IPS DF 4.7 (cell line): ENCODE measurements at regions not wholly inside any gene's neighbourhood (a gene's known extent, or its start where the extent isn't known, plus 50 kb on each side); places are given as distances from the start of the nearest gene placed in this dataset.
"Not testable (repeated sequence)": the region's sequence is repeated elsewhere in the genome, so short reads cannot be mapped to it uniquely, and the experiment has no call there.

Source experiments
- DNase-seq: peaks from one replicate; pipeline ENCODE4 v3.0.0-alpha.2; 2013; ENCODE audit warnings: low spot score; ENCODE audit errors: extremely low read depth

DNA sequence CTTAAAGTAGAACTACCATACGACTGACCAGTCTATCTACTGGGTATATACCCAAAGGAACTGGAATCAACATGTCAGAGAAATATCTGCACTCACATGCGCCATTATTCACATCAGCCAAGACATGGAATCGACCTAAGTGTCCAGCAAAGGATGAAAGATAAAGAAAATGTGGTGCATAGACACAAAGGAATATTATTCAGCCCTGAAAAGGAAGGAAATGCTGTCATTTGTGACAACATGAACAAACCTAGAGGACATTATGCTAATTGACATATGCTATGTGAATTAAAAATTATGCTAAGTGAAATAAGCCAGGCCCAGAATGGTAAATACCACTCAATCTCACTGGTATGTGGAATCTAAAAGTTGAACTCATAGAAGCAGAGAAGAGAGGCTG, 123.7 kb downstream of the KLF6 start:
- DNase-seq, result no peak

DNA sequence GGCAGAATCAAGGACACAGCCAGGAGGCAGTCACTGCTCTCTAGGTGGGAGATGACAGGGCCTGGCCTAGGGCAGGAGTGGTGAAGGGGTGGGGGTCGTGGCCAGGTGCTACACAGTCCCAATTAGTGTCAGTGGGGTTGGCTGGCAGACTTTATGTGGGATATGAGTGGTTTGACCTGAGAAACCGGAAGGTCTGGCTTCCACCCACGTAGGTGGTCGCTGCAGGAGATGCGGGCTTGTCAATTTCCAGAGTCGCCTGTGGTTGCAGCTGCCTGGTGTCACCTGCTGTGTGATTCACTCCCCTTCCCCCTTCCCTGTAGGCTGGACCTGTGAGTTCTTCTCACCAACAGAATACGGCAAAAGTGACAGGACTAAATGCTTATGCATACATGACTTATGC, 124.3 kb downstream of the KLF6 start:
- DNase-seq, result no peak

DNA sequence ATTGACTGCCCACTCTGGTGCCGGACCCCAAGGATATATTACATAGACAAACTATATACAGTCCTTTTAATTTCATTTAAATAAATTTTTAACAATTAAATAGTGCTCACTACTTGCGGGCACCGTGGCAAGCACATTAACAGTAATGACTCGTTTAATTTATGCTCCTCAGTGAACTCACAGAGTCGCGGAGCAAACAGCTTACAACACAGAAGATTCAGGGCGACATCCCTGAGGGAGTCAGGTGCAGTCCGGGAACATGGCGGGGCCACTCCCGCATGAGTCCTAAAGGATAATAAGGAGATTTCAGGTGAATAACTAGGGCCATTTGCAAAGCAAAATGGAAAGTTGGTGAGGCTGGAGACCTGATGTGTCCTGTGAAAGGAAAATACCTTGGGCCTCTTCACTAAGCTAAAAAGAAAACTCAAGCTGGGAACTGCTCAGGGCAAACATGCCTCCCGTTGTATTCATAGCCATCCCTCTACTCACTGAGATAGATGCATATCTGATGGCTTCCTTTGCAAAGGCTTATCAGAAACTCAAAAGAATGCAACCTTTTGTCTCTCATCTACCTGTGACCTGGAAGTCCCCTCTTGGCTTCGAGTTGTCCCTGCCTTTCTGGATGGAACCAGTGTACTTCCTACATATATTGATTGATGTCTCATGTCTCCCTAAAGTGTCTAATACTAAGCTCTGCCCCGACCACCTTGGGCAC, 125.6 kb downstream of the KLF6 start:
- DNase-seq, result no peak

DNA sequence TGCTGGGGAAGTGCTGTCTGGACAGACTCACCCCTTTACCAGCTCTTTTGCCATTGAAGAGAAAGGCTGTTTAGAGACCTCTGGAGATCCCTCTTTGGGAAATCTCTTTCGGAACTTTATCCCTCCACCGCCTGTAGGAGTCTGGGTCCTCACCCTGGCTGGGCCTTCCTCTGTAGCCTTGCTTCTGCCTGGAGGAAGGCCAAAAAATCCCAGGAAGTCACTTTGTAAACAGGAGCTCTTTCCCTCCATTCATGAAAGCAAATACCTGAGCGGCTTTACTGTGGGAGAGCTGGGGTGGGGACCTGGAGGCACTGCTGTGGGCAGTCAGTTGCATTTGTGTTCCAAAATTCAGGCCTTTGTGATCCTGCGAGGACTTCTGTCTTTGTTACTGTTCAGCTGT, 126.2 kb downstream of the KLF6 start:
- no peak for DNase-seq

DNA sequence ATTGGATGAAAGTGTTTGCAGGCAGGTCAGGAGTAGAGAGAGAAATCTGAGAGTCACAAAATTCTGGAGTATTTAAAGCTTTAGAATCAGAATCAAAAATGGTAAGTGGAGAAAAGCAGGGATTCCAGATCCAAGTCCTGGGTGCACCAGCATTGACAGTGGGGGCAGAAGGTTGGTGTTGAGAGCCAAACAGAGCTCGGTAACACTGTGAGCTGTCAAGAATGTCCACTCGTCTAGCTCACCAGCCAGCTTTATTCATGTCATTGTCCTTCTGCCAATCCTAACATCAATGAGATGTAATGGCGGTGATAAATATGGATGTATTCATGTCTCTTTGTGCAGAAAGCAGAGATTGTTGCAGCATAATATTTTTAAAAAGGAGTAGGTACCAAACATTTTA, 128.8 kb downstream of the KLF6 start:
- DNase-seq, result no peak

DNA sequence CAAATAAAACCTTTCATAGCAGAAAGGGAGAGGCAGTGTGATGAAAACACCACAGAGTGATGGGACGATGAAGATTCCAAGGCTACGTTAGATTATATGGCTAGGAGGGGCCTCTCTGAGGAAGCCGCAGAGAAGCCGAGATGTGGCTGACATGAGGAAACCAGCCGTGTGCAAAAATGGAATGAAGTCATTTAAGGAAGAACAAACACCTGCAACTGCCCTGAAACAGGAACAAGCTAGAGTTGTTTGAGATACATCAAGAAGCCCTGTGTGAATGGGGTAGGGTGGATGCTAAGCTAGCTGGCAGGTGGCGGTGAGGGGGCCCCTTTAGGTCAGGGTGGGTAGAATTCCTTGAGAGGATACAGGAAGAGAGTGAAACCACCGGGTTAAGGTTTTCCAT, 129.5 kb downstream of the KLF6 start:
- DNase-seq, result no peak

DNA sequence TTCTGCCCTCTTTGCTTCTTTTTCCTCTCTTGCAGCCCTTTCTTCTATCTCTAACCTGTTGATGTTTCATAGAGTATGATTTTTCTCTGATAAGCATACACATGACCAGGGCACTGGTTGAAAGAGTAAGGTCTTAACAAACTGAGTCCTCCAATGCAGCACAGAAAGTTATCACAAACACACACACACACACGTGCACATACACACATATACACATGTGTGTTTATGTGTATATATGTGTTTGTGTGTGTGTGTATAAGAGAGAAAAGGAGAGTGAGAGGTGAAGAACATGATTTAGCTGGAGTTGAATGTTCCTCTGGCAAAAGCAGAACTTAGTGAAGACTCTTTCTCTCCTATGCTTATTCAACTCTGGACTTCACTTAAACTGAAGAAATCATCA, 130.0 kb downstream of the KLF6 start:
- no peak for DNase-seq

DNA sequence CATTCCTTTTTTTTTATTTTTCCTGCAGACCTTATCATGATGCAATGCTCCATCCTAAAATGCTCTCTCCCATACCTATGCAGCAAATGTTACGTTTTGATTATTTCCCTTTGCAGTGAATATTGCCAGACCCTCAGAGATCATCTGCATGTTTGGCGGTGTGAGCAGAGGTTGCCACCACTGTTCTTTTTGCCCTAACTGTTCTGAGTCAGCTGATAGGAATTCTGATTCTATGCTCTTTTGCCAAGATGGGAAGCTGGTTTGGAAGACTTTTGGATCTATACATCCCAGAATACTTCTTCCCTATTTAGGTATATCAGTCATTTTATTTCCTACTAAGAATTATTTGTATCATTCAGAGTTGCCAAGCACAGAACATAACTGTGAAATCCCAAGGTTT, 130.5 kb downstream of the KLF6 start:
- no peak for DNase-seq

DNA sequence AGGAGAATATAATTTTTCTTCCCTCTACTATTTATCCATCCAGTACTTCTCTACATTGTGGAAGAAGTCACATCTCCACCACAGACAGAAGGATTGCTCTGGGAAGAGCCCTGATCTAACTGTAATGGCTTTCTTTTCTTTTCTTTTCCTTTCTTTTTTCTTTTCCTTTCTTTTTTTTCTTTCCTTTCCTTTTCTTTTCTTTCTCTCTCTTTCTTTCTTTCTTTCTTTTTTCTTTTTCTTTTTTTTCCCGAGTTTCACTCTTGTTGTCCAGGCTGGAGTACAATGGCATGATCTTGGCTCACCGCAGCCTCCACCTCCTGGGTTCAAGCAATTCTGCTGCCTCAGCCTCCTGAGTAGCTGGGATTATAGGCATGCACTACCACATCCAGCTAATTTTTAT, 131.7 kb downstream of the KLF6 start:
- DNase-seq, result not testable (repeated sequence)

DNA sequence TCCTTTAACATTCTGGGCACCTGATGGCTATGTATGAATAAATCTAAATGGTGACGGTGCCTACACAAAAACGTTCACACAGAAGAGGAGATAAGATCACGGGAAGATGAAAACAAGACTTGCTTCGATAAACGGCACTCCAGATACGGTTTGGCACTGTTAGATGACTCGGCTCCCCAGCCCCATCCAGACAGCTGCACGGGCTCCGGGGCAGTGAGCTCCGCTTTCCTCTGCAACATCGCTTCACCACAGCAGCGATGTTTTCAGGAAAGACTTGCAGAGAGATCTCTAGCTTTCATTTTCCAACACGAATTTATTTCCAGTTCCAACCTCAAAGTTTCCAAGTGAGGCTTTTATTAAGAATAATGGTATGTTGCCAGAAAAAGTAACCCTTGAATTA, 132.1 kb downstream of the KLF6 start:
- no peak for DNase-seq

DNA sequence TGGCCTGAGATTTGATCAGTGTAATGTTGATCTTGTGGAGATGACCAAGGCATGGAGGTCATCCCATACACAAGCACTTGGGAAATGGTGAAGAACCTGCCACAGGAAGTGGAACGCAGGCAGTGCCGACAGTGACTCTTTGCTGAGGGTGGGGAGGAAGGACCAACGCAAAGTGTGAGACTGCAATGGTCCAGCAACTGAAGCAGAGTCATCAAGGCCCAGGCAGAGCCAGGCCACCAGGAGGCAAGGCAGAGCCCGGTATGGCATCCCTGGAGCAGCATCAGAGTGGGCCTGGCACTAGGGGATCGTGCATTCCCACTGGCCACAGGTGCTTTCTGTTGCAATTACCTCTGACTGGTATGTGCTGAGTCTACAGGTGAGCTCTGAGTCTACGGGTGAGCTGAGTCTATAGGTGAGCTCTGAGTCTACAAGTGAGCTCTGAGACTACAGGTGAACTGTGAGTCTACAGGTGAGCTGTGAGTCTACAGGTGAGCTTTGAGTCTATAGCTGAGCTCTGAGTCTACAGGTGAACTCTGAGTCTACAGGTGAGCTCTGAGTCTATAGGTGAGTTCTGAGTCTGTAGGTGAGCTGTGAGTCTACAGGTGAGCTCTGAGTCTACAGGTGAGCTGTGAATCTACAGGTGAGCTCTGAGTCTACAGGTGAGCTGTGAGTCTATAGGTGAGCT, 132.9 kb downstream of the KLF6 start:
- DNase-seq, result no peak

DNA sequence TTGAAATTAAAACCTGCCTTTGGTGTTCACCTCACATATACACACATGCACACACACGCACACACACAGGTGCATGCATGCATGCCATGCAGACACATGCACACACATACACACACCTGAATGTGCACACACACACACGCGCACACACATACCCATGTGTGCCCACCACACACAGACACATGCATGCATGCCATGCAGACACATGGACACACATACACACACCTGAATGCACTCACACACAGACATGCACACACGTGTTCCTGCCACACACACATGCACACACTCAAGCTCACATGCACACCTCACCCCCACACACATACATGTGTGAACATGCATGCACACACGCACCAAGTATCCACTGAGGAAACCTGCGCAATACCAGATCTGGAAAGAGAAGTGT, 136.4 kb downstream of the KLF6 start:
- no peak for DNase-seq

DNA sequence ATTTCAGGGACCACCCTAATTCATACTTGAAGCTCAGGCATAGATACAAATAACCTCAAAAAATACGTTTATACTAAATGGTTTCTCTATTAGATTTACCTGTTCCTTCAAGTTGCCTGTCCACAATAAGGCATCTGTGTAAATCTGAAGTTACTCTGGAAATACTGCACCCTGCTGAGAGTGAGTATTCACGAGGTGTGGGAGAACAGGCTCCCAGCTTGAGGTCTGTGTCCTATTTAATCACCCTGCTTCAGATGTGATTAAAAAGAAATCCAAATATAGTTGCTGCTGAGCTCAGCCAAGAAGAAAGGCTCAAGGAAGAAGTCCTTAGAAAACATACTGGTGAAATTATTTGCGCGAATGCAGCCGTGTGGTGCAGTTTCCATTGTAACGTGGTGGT, 136.8 kb downstream of the KLF6 start:
- no peak for DNase-seq

DNA sequence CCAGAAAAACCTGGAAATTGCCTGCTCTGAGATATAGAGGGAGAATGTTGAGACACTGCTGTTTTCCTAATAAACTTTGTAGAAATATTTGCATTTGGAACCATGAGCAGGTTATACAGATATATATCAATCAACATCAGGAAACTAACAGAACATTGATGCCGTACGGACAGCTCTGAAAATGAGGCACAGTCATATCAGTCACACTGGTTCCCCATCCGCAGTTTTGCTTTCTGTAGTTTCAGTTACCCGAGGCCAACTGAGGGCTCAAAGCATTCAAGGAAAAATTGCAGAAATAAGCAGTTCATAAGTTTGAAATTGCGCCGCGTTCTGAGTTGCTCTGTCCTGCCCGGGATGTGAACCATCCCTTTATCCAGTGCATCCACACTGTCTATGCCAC, 137.9 kb downstream of the KLF6 start:
- DNase-seq, result no peak

DNA sequence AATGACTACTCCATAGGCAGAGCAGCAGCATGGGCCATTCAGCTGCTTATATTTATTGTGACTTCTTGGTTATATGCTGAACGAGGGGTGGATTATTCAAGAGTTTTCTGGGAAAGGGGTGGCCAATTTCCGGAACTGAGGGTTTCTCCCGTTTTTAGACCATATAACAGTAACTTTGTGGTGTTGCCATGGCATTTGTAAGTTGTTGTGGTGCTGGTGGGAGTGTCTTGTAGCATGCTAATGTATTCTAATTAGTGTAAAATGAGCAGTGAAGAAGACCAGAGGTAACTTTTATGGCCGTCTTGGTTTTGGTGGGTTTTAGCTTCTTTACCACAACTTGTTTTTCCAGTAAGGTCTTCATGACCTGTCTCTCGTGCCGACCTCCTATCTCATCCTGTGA, 139.6 kb downstream of the KLF6 start:
- DNase-seq, result no peak

DNA sequence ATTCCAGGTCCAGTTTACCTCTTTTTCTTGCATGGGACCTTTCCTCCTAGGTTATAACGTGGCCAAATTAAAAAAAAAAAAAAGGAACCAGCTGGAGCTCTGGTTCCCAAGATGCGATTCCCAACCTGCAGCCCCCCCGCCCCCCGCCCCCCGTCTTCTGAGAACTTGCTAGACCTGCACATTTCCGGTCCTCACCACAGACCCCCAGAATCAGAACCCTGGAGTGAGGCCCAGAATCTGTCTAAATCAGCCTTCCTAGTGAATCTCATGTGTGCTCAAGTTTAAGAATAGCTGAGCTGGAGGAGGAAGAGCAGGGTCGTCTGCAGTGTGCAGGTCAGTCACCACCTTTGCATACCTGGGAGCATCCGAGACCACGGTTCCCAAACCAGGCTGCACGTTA, 144.2 kb downstream of the KLF6 start:
- DNase-seq, result no peak

DNA sequence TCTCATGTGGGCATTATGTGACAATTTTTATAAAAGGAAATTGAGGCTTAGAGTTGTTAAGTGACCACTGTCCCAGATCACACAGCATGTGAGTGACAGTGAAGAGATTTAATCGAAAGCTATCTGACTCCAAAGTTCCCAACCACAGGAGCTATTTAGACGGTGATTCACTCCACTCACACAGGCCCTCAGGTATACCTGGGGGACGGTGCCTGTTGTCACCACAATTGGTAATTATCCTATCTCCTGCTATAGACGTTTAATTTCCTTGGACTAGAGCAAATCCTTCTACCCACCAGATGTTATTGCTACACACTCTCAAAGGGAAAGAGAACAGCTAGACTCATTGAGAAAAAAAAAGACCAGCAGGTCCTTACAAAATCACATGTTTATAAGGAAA, 145.5 kb downstream of the KLF6 start:
- DNase-seq, result no peak

DNA sequence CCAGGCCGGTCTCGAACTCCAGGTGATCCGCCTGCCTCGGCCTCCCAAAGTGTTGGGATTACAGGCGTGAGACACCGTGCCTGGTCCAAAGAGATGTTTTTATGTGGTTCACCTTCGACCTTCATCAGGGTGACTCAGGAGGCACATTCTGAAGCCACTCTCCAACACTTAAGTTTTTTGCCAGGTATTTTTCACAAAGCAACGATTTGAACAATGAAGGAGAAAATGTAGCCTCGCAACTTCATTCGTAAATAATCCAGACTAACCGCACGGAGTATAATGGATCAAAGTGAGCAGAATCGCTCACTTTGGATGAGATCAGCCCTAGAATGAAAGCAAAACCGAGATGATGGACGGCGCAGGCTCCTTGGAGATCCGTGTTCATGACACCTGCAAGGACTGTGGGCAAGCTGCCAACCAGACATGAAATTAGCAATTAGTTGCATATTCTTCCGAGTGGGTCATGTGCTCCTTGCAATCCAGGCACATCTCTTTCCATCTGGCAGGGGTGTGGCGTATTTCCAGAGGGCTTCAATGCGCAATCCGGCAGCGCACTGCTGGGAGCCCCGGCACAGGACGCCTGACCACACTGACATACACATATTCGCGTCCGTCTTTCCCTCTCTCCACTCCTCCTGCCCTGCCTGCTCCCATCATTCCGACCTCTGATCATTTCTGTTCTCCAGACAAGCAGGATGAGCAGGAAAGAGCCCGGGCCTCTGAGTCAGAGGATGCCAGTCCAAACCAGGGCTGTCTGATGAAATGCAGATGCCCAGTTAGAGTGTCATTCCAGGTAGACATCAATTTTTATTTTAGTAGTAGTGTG, 148.4 kb downstream of the KLF6 start:
- no peak for DNase-seq

DNA sequence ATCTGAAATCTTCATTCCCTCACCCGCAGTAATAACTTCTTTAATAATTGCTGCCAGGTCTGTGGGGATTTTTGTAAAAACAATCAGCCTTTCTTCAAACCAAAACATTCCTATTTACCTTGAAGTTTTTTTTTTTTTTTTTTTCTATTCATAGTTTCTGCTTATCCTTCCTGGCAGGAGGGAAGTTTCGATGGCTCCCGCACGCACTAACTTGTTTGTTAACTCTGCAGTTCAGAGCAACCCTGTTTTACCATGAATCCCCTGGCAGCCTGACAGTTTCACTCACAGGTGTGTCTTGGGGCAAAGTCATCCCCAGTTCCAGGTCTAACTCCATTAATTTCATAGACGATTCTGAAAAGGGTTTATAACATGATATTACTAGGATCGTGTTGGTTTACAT, 149.3 kb downstream of the KLF6 start:
- DNase-seq, result no peak

DNA sequence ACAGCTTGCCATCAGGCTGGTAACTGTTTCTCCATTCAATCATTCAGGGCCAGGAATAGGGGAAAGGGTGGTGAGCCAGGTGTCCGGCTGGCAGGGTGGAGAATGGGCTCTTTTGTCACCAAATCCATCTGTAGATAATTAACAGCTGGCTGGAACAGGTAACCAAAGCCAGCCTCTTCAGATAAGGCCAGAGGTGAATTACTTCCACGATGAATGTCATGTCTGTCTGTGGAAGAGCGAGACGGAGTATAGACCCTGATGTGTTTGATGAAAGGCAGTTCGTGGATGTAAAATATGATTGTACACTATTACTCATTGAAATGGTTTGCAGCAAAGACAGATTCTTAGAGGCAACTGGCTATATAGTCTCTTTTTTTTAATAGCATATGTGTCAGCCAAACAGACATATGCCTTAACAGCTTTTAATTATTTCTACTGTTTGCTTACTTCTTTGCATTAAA, 149.8 kb downstream of the KLF6 start:
- DNase-seq, result no peak

DNA sequence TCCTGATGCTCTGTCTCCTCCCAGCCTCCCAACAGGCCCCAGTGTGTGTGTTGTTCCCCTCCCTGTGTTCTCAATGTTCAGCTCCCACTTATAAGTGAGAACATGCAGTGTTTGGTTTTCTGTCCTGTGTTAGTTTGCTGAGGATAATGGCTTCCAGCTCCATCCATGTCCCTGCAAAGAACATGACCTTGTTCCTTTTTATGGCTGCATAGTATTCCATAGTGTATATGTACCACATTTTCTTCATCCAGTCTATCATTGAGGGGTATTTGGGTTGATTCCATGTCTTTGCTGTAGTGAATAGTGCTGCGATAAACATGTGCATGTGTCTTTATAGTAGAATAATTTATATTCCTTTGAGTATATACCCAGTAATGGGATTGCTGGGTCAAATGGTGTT, 150.4 kb downstream of the KLF6 start:
- not testable (repeated sequence) for DNase-seq

DNA sequence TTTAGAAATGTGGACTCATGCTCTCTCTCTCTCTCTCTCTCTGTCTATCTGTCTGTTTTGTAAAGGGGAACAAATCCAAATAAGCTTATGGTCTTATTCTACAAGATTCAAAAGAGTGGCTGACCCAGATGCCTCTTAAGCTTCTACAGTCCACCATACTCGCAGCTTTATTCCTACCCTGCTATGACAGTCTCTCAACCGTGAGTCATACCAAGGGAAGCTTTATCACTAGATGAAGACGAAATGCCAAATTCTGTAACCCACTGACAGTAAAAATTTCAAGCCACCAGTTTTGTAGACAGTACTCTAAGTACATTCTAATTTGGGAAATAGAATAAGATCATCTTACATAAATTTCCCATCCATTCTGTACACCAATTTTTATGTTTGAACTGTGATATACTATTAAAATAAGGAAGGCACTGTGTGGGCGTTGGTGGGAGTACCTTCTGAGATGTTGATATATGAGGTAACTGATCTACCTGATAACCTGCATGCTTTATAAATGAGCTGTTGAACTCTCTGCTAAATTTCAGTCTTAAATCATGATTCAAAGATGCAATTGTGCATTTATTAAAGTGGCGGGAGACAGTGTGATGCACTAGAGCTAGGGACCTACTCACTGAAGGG, 153.2 kb downstream of the KLF6 start:
- no peak for DNase-seq
